HAP-1 (cell line): ENCODE measurements at regions not wholly inside any gene's neighbourhood (a gene's known extent, or its start where the extent isn't known, plus 50 kb on each side); places are given as distances from the start of the nearest gene placed in this dataset.
"Not testable (repeated sequence)": the region's sequence is repeated elsewhere in the genome, so short reads cannot be mapped to it uniquely, and the experiment has no call there.

Experiments
- DNase-seq, 2 experiments: peaks; one replicate each; pipeline ENCODE4 v3.0.0-alpha.2; 2016 to 2020; ENCODE audit warnings: low spot score in 2 of 2
- H3K27me3 ChIP-seq: fragments of 250-450 bp; sonication (Bioruptor Pico); 2 replicates; pipeline ENCODE4 v1.5.1; 2020; ENCODE audit warnings: low read depth, mild to moderate bottlenecking, moderate library complexity
- H3K36me3 ChIP-seq: fragments of 250-450 bp; sonication (Bioruptor Pico); replicated peaks from 2 replicates; pipeline ENCODE4 v1.5.1; 2020; ENCODE audit warnings: mild to moderate bottlenecking
- H3K4me1 ChIP-seq: fragments of 250-450 bp; sonication (Bioruptor Pico); 2 replicates; pipeline ENCODE4 v1.5.1; 2020; ENCODE audit warnings: mild to moderate bottlenecking
- H3K4me3 ChIP-seq: fragments of 250-450 bp; sonication (Bioruptor Pico); 2 replicates; pipeline ENCODE4 v1.5.1; 2020; ENCODE audit warnings: mild to moderate bottlenecking, moderate library complexity
- H3K9me3 ChIP-seq: fragments of 250-450 bp; sonication (Bioruptor Pico); 2 replicates; pipeline ENCODE4 v1.5.1; 2020; ENCODE audit warnings: mild to moderate bottlenecking, moderate library complexity
- in situ Hi-C: fragments of 300-500 bp; cut with MboI; formaldehyde crosslinking; loops from 3 replicates; pipeline ENCODE4 v1.14.3; 2020; ENCODE audit warnings: low sequenced_read_pairs, inconsistent platforms, mixed read lengths

GRCh38 chr2:195587966-195588365, 69.1 kb upstream of the SLC39A10 start:
- no peak for DNase-seq
- no peaks in the 10 kb centered on the region for H3K4me1 ChIP-seq
- H3K27me3 ChIP-seq, result no peaks in the 10 kb centered on the region
- H3K36me3 ChIP-seq, result no peaks in the 10 kb centered on the region
- no peaks in the 10 kb centered on the region for H3K9me3 ChIP-seq
- in situ Hi-C loops, result no loop called here
- no peak overlapping the region for H3K4me3 ChIP-seq

GRCh38 chr2:195586062-195586714, 70.8 kb upstream of the SLC39A10 start:
- no peak overlapping the region for H3K4me3 ChIP-seq
- H3K4me1 ChIP-seq, result no peaks in the 10 kb centered on the region
- DNase-seq, result no peak
- H3K9me3 ChIP-seq, result no peaks in the 10 kb centered on the region
- no peaks in the 10 kb centered on the region for H3K36me3 ChIP-seq
- in situ Hi-C loops, result no loop called here
- H3K27me3 ChIP-seq, result no peaks in the 10 kb centered on the region

GRCh38 chr2:195582188-195582587, 74.8 kb upstream of the SLC39A10 start:
- H3K4me3 ChIP-seq, result no peak overlapping the region
- no peaks in the 10 kb centered on the region for H3K4me1 ChIP-seq
- no peaks in the 10 kb centered on the region for H3K9me3 ChIP-seq
- in situ Hi-C loops, result no loop called here
- DNase-seq, result no peak
- no peaks in the 10 kb centered on the region for H3K36me3 ChIP-seq
- H3K27me3 ChIP-seq, result no peaks in the 10 kb centered on the region

GRCh38 chr2:195579776-195580555, 77.1 kb upstream of the SLC39A10 start:
- in situ Hi-C loops, result no loop called here
- no peaks in the 10 kb centered on the region for H3K9me3 ChIP-seq
- no peak overlapping the region for H3K4me3 ChIP-seq
- no peak for DNase-seq
- H3K36me3 ChIP-seq, result no peaks in the 10 kb centered on the region
- no peaks in the 10 kb centered on the region for H3K4me1 ChIP-seq
- no peaks in the 10 kb centered on the region for H3K27me3 ChIP-seq

- DNase-seq, result no peak
- no peaks in the 10 kb centered on the region for H3K27me3 ChIP-seq
- no peak overlapping the region for H3K4me3 ChIP-seq
- H3K36me3 ChIP-seq, result no peaks in the 10 kb centered on the region
- H3K9me3 ChIP-seq, result no peaks in the 10 kb centered on the region
- no peaks in the 10 kb centered on the region for H3K4me1 ChIP-seq
- in situ Hi-C loops, result no loop called here
These were observed 81.1 kb upstream of the SLC39A10 start for GRCh38 chr2:195575879-195576401.

- Histone ChIP-seq H3K36me3 (no peaks in the 10 kb centered on the region), H3K9me3 (no peaks in the 10 kb centered on the region), H3K4me1 (peaks cover 4% of the 10 kb centered on the region), H3K27me3 (no peaks in the 10 kb centered on the region), H3K4me3 (no peak overlapping the region)
- in situ Hi-C loops, result no loop called here
- no peak for DNase-seq
These were observed 82.0 kb upstream of the SLC39A10 start for GRCh38 chr2:195575016-195575415.

GRCh38 chr2:195574312-195574711, 82.7 kb upstream of the SLC39A10 start:
- H3K9me3 ChIP-seq, result no peaks in the 10 kb centered on the region
- H3K27me3 ChIP-seq, result no peaks in the 10 kb centered on the region
- in situ Hi-C loops, result no loop called here

GRCh38 chr2:195572895-195573683, 83.9 kb upstream of the SLC39A10 start:
- in situ Hi-C loops, result no loop called here
- Histone ChIP-seq H3K27me3 (no peaks in the 10 kb centered on the region), H3K4me3 (no peak overlapping the region), H3K4me1 (peaks cover 6% of the 10 kb centered on the region), H3K36me3 (no peaks in the 10 kb centered on the region), H3K9me3 (no peaks in the 10 kb centered on the region)
- no peak for DNase-seq

More at GRCh38 chr2:195574312-195574711, 82.7 kb upstream of the SLC39A10 start:
- H3K36me3 ChIP-seq, result no peaks in the 10 kb centered on the region
- no peak overlapping the region for H3K4me3 ChIP-seq
- no peak for DNase-seq
- peaks cover 6% of the 10 kb centered on the region for H3K4me1 ChIP-seq

GRCh38 chr2:195570329-195570728, 86.7 kb upstream of the SLC39A10 start:
- in situ Hi-C loops, result no loop called here
- no peak overlapping the region for H3K4me3 ChIP-seq

GRCh38 chr2:195569255-195569654, 87.8 kb upstream of the SLC39A10 start:
- Histone ChIP-seq H3K4me3 (no peak overlapping the region), H3K9me3 (no peaks in the 10 kb centered on the region), H3K27me3 (no peaks in the 10 kb centered on the region), H3K36me3 (no peaks in the 10 kb centered on the region), H3K4me1 (peaks cover 6% of the 10 kb centered on the region)
- in situ Hi-C loops, result no loop called here
- no peak for DNase-seq

More at GRCh38 chr2:195570329-195570728, 86.7 kb upstream of the SLC39A10 start:
- peaks cover 6% of the 10 kb centered on the region for H3K4me1 ChIP-seq
- no peaks in the 10 kb centered on the region for H3K9me3 ChIP-seq
- no peaks in the 10 kb centered on the region for H3K27me3 ChIP-seq
- no peak for DNase-seq
- H3K36me3 ChIP-seq, result no peaks in the 10 kb centered on the region

GRCh38 chr2:195564625-195565135, 92.3 kb upstream of the SLC39A10 start:
- H3K36me3 ChIP-seq, H3K9me3 ChIP-seq, in situ Hi-C loops, H3K27me3 ChIP-seq, H3K4me1 ChIP-seq, DNase-seq, H3K4me3 ChIP-seq: not testable (repeated sequence)

- in situ Hi-C loops, result no loop called here
- H3K27me3 ChIP-seq, result no peaks in the 10 kb centered on the region
- H3K36me3 ChIP-seq, result no peaks in the 10 kb centered on the region
- H3K4me1 ChIP-seq, result no peaks in the 10 kb centered on the region
- no peak for DNase-seq
- no peak overlapping the region for H3K4me3 ChIP-seq
- no peaks in the 10 kb centered on the region for H3K9me3 ChIP-seq
These were observed 93.0 kb upstream of the SLC39A10 start for GRCh38 chr2:195563857-195564512.
